GM10266 (cell line): ENCODE measurements at regions not wholly inside any gene's neighbourhood (a gene's known extent, or its start where the extent isn't known, plus 50 kb on each side); places are given as distances from the start of the nearest gene placed in this dataset.

Experiments
- DNase-seq: peaks from one replicate; pipeline ENCODE4 v3.0.0; 2012; ENCODE audit errors: extremely low spot score
- CTCF ChIP-seq: IDR thresholded peaks from 2 replicates; pipeline ENCODE4 v1.5.1; 2012; ENCODE audit warnings: mild to moderate bottlenecking, low read depth; ENCODE audit not compliant: control insufficient read depth, insufficient read depth; ENCODE audit errors: missing control alignments

- no peak for DNase-seq
- TF ChIP-seq CTCF: no peak
Measured at GRCh38 chr6:77353129-77353528, 110.2 kb downstream of the HTR1B start.

GRCh38 chr6:77341058-77341986 lies 122.0 kb downstream of the HTR1B start:
- no peak for TF ChIP-seq CTCF
- no peak for DNase-seq

GRCh38 chr6:77340331-77340730 lies 123.0 kb downstream of the HTR1B start:
- DNase-seq: no peak
- no peak for TF ChIP-seq CTCF

GRCh38 chr6:77339926-77340325 lies 123.4 kb downstream of the HTR1B start:
- DNase-seq: no peak
- no peak for TF ChIP-seq CTCF

- no peak for TF ChIP-seq CTCF
- DNase-seq: no peak
Measured at GRCh38 chr6:77337392-77337791, 125.9 kb downstream of the HTR1B start.

- no peak for DNase-seq
Measured at GRCh38 chr6:77334093-77334492, 129.2 kb downstream of the HTR1B start.

More at GRCh38 chr6:77334093-77334492, 129.2 kb downstream of the HTR1B start:
- TF ChIP-seq CTCF: no peak
